Choroid plexus epithelial cell (primary cell): ENCODE measurements at regions not wholly inside any gene's neighbourhood (a gene's known extent, or its start where the extent isn't known, plus 50 kb on each side); places are given as distances from the start of the nearest gene placed in this dataset.

Source experiments
- DNase-seq: peaks from one replicate; pipeline ENCODE4 v3.0.0-alpha.2; 2010; ENCODE audit warnings: low read depth
- H3K4me3 ChIP-seq: 2 replicates; pipeline ENCODE4 v1.5.1; 2011; ENCODE audit warnings: low read depth, mild to moderate bottlenecking, control low read depth, low read length, moderate library complexity
- TF ChIP-seq, protein P1 (sequence below): conservative IDR thresholded peaks from 2 replicates; pipeline ENCODE4 v1.5.1; 2011; ENCODE audit warnings: low read depth, mild to moderate bottlenecking, control low read depth, inconsistent platforms, low read length, moderate library complexity

DNA sequence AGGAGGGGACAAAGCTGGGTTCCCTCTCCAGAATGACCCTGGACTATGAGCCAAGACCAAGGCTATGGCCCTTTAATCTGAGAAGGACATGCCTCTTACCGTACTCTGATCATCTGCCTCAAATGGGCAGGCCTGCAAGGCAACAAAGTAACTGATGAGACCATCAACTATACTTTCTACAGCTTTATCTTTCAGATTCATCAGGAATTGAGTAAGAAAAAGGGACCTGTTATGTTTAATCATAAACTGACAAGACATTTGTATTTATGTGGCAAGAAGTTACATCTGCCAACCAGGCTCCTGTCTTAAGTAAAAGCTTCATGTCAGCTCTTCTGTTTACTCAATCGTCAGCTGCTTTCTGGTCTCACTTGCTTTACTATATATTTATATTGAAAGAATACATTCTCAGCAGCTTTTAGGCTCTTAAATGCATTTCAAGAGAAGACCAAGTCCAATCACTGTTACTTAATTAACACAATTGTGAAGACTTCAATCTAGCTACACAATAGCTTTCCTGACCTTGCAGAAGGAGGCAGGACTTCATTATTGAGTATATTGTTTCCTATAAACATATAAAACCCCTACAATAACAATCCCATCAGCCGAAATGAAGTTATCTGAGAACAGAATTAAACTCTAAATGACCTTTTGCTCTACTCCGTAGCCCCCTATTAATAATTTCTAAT, 163.8 kb downstream of the ETAA1 start:
- DNase-seq: peak; percentile 55
- TF ChIP-seq, protein P1, sequence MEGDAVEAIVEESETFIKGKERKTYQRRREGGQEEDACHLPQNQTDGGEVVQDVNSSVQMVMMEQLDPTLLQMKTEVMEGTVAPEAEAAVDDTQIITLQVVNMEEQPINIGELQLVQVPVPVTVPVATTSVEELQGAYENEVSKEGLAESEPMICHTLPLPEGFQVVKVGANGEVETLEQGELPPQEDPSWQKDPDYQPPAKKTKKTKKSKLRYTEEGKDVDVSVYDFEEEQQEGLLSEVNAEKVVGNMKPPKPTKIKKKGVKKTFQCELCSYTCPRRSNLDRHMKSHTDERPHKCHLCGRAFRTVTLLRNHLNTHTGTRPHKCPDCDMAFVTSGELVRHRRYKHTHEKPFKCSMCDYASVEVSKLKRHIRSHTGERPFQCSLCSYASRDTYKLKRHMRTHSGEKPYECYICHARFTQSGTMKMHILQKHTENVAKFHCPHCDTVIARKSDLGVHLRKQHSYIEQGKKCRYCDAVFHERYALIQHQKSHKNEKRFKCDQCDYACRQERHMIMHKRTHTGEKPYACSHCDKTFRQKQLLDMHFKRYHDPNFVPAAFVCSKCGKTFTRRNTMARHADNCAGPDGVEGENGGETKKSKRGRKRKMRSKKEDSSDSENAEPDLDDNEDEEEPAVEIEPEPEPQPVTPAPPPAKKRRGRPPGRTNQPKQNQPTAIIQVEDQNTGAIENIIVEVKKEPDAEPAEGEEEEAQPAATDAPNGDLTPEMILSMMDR: no peak
- H3K4me3 ChIP-seq: no peak overlapping the region

DNA sequence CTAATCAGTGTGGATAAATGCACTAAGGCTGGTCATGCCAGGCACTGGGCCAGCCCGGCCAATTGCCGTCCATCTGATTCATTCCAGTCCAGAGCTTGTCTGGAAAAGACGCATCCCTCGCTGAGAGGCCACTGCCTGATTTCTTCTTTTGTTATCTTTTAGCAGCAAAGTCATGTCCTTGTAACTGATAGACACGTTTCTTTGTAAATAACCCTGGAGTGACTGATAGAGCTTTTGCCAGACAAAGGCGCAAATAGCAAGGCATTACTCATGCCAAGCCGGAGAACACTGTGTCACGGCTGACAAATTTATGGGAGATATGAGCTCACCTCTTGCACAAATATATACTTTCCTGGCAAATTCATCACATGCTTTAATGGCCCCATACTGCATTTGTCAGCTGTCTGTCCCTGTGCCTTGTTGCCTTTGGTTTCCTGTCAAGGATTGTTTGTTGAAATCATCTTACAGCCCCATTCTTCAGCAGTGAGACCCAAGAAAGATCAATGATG, 164.4 kb downstream of the ETAA1 start:
- no peak overlapping the region for H3K4me3 ChIP-seq
- peak; percentile 76 for DNase-seq
- TF ChIP-seq, protein P1: no peak

DNA sequence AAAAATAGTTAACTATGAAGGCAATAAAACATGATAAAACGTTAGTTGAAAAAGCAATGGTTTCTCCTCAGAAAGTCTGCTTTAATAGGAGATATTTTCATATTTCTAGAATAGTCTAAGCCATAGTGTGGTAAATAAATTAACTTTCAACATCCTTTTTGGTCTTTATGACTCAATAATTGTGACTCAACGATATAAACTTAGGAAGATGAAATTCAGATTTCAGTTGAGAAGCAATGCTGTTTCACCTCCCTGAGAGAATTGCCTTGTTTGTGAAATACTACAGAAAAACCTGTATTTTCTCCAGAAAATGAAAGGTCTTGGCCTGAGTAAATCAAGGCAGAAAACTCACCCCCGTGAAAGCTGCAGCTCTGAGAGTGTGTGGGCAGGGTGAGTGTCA, 166.9 kb downstream of the ETAA1 start:
- no peak overlapping the region for H3K4me3 ChIP-seq
- peak; percentile 38 for DNase-seq
- TF ChIP-seq, protein P1: no peak

DNA sequence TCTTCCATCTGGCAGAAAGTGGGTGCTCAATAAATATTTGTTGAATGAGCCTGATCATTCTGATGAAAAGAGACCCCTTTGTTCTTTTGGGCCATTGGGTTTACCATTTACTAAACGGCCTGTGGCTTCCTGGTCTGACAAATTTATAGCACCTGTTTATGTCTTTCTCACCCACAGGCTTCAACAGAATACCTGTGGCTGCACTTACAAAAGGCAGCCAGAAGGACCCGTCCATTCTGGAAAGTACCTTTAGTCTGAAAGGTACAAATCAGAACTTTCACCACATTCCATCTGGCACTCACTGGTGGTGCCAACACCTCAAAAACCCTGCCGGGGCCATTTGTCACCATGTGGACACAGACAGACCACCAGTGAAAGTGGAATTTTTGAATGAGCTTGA, 167.5 kb downstream of the ETAA1 start:
- no peak for DNase-seq
- TF ChIP-seq, protein P1: no peak
- H3K4me3 ChIP-seq: no peak overlapping the region

DNA sequence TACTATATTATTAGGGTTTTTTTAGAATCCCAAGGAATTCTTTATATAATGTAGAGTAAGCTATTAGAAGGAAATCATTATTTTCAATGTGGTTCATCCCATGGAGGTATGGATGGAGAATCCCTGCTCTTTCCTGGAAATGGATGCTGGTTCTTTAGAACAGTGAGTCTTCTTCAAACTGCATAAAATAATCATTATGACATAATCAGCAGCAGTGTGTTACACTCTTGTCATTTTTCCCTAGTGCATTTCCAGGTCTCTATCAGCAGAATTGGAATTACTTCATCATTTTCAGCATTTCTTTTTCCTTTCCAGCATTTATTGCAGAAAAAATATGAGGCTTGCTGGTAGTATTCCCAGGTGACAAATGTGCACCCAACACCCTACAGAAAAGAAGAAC, 168.1 kb downstream of the ETAA1 start:
- TF ChIP-seq, protein P1: no peak
- H3K4me3 ChIP-seq: no peak overlapping the region
- no peak for DNase-seq

DNA sequence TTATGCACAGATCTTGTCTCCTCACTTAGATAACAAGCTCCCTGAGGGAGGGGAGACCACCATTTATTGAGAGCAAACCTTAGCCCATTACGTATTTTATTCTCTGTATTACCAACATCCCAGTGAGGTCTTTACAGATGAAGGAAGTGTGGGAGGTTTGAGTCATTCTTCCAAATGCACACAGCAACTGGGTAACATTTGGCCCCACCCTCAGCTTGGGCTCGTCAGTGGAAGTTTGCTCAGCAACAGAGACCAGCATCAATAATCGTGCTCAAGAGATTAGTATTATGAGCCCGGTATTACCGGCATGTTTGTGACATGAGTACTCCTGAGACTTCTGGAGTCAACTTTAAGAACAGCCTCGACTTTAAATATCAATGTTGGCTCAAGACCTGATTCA, 168.6 kb downstream of the ETAA1 start:
- DNase-seq: peak; percentile 65
- TF ChIP-seq, protein P1: no peak
- H3K4me3 ChIP-seq: no peak overlapping the region

DNA sequence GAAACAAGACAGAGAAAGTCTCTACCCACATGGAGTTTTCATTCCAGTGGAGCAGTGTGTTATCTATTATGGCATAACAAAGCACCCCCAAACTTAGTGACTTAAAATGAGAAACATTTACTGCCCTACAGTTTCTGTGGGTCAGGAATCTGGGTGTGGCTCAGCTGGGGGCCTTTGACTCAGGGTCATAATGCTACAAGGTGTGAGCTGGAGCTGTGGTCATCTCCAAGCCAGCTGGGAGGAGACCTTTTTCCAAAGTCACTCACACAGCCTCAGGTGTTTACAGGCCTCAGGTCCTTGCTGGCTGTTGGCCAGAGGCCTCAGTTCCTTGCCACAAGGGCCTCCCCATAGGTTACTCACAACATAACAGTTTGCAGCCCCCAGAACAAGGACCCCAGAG, 169.2 kb downstream of the ETAA1 start:
- no peak overlapping the region for H3K4me3 ChIP-seq
- no peak for DNase-seq
- TF ChIP-seq, protein P1: no peak
